HCT116 (cell line): ENCODE measurements at regions not wholly inside any gene's neighbourhood (a gene's known extent, or its start where the extent isn't known, plus 50 kb on each side); places are given as distances from the start of the nearest gene placed in this dataset.

Source experiments
- ATAC-seq: fragments of 200-7000 bp; cut with Tn5 transposase; 2 replicates; pipeline ENCODE4 v1.9.1; 2020; ENCODE audit warnings: mild to moderate bottlenecking, moderate library complexity
- BruUV-seq: library from RNA; stranded (reverse); fragments of 400-500 nt; replicated peaks from 2 replicates; lab custom pipeline; 2021; lab: Mats Ljungman, UMichigan
- CTCF ChIA-PET: fragments of 300-600 bp; sonication (Branson Sonifier 250); formaldehyde crosslinking; loops from one replicate; lab custom pipeline; 2021; ENCODE audit warnings: antibody characterized with exemption; lab: Charles Lee
- POLR2A ChIA-PET: fragments of 300-600, 350-600 bp; sonication (Branson Sonifier 250); formaldehyde crosslinking; loops from one replicate; lab custom pipeline; 2021; ENCODE audit warnings: antibody characterized with exemption; lab: Charles Lee
- RAD21 ChIA-PET, 2 experiments: fragments of 300-600 bp; sonication (Branson Sonifier 250); formaldehyde crosslinking; loops; one replicate each; lab custom pipeline; 2023; ENCODE audit warnings: low total read pairs in 2 of 2; ENCODE audit not compliant: uncharacterized antibody in 2 of 2, unreplicated experiment in 2 of 2, low non-redundant PET in 1 of 2; lab: Charles Lee
- DNase-seq: peaks from one replicate; pipeline ENCODE4 v3.0.0-alpha.2; 2010; ENCODE audit warnings: low read depth, low spot score
- H2AFZ ChIP-seq: fragments of 200-600 bp; shearing (Covaris generic), sonication (generic); 2 replicates; pipeline ENCODE4 v1.6.1; 2017; ENCODE audit warnings: low read depth, mixed run types, mixed read lengths, antibody characterized with exemption, low read length; ENCODE audit not compliant: poor library complexity, severe bottlenecking
- H3K27ac ChIP-seq: 2 replicates; pipeline ENCODE4 v1.5.1; 2012; ENCODE audit warnings: low read depth, low read length
- H3K27me3 ChIP-seq: fragments of 200-600 bp; sonication (generic); 2 replicates; pipeline ENCODE4 v1.6.1; 2016; ENCODE audit warnings: mixed run types, low read length, mixed read lengths; ENCODE audit not compliant: insufficient read depth
- H3K36me3 ChIP-seq, 2 experiments: fragments of 200-500 bp in 1 of 2; fragments of 200-600 bp in 1 of 2; sonication (Bioruptor generic) in 1 of 2; sonication (generic) in 1 of 2; 2 replicates each; pipeline versions ENCODE4 v1.5.1 to v1.6.1; 2014 to 2016; ENCODE audit warnings: low read length in 2 of 2, inconsistent platforms in 1 of 2, mixed read lengths in 1 of 2, mixed run types in 1 of 2; ENCODE audit not compliant: insufficient read depth in 2 of 2, control insufficient read depth in 1 of 2
- H3K4me1 ChIP-seq, 2 experiments: fragments of 200-600 bp in 1 of 2; sonication (generic) in 1 of 2; 2 replicates each; pipeline versions ENCODE4 v1.5.1 to v1.6.1; 2012 to 2017; ENCODE audit warnings: low read length in 2 of 2, inconsistent platforms in 1 of 2, mild to moderate bottlenecking in 1 of 2, mixed read lengths in 1 of 2, mixed run types in 1 of 2, moderate library complexity in 1 of 2; ENCODE audit not compliant: insufficient read depth in 2 of 2, control insufficient read depth in 1 of 2
- H3K4me2 ChIP-seq: fragments of 200-600 bp; sonication (generic); 2 replicates; pipeline ENCODE4 v1.6.1; 2017; ENCODE audit warnings: mixed run types, low read length, mixed read lengths
- H3K4me3 ChIP-seq, 2 experiments: fragments of 200-600 bp in 1 of 2; sonication (generic) in 1 of 2; replicated peaks in 1 of 2; 2 replicates each; pipeline ENCODE4 v1.5.1; 2011 to 2016; ENCODE audit warnings: low read length in 2 of 2, control low read depth in 1 of 2, low read depth in 1 of 2, mild to moderate bottlenecking in 1 of 2, mixed read lengths in 1 of 2, mixed run types in 1 of 2
- H3K79me2 ChIP-seq: fragments of 200-600 bp; sonication (generic); 2 replicates; pipeline ENCODE4 v1.6.1; 2017; ENCODE audit warnings: mild to moderate bottlenecking, mixed run types, low read length, moderate library complexity, mixed read lengths; ENCODE audit not compliant: insufficient read depth
- H3K9ac ChIP-seq: fragments of 200-600 bp; sonication (generic); 2 replicates; pipeline ENCODE4 v1.6.1; 2016; ENCODE audit warnings: low read length, mixed read lengths
- H3K9me2 ChIP-seq: fragments of 200-600 bp; sonication (generic), shearing (Covaris generic); 2 replicates; pipeline ENCODE4 v1.6.1; 2017; ENCODE audit warnings: mixed run types, mild to moderate bottlenecking, moderate library complexity; ENCODE audit not compliant: insufficient read depth
- H3K9me3 ChIP-seq, 2 experiments: fragments of 200-500 bp in 1 of 2; fragments of 200-600 bp in 1 of 2; sonication (Bioruptor generic) in 1 of 2; sonication (generic) in 1 of 2; 2 replicates each; pipeline ENCODE4 v1.6.1; 2014 to 2017; ENCODE audit warnings: low read length in 2 of 2, mixed read lengths in 2 of 2, inconsistent platforms in 1 of 2, low read depth in 1 of 2, mild to moderate bottlenecking in 1 of 2, mixed run types in 1 of 2, moderate library complexity in 1 of 2; ENCODE audit not compliant: control insufficient read depth in 1 of 2, insufficient read depth in 1 of 2
- H4K20me1 ChIP-seq: fragments of 200-600 bp; sonication (generic), shearing (Covaris generic); 2 replicates; pipeline ENCODE4 v1.6.1; 2017; ENCODE audit warnings: mixed run types, mild to moderate bottlenecking, moderate library complexity; ENCODE audit not compliant: insufficient read depth
- ATF3 ChIP-seq: IDR thresholded peaks from 2 replicates; pipeline ENCODE4 v1.6.1; 2012
- CBX3 ChIP-seq: IDR thresholded peaks from 2 replicates; pipeline ENCODE4 v1.6.1; 2012; ENCODE audit warnings: low read depth
- CEBPB ChIP-seq: IDR thresholded peaks from 2 replicates; pipeline ENCODE4 v1.6.1; 2012; ENCODE audit warnings: low read depth
- CTCF ChIP-seq, 3 experiments: fragments of 200-600 bp in 1 of 3; sonication (generic) in 1 of 3; IDR thresholded peaks in 2 of 3; conservative IDR thresholded peaks in 1 of 3; 2 replicates each; pipeline ENCODE4 v1.5.1; 2012 to 2017; ENCODE audit warnings: low read depth in 2 of 3, low read length in 2 of 3, antibody characterized with exemption in 1 of 3, borderline replicate concordance in 1 of 3, control low read depth in 1 of 3, mild to moderate bottlenecking in 1 of 3, mixed read lengths in 1 of 3, mixed run types in 1 of 3, moderate library complexity in 1 of 3; ENCODE audit not compliant: insufficient read depth in 1 of 3
- EGR1 ChIP-seq: IDR thresholded peaks from 2 replicates; pipeline ENCODE4 v1.6.1; 2012; ENCODE audit warnings: low read depth
- ELF1 ChIP-seq: IDR thresholded peaks from 2 replicates; pipeline ENCODE4 v1.6.1; 2012; ENCODE audit warnings: low read depth, borderline replicate concordance
- EZH2 ChIP-seq: fragments of 200-600 bp; sonication (generic); IDR thresholded peaks from 2 replicates; pipeline ENCODE4 v1.6.1; 2017; ENCODE audit warnings: antibody characterized with exemption, mixed run types
- FOSL1 ChIP-seq: IDR thresholded peaks from 2 replicates; pipeline ENCODE4 v1.6.1; 2012; ENCODE audit warnings: low read depth
- JUND ChIP-seq: IDR thresholded peaks from 2 replicates; pipeline ENCODE4 v1.6.1; 2012
- MAX ChIP-seq: IDR thresholded peaks from 2 replicates; pipeline ENCODE4 v1.6.1; 2012
- POLR2AphosphoS5 ChIP-seq: IDR thresholded peaks from 2 replicates; pipeline ENCODE4 v1.6.1; 2011; ENCODE audit warnings: mild to moderate bottlenecking, low read depth, low read length, moderate library complexity
- RAD21 ChIP-seq: IDR thresholded peaks from 2 replicates; pipeline ENCODE4 v1.6.1; 2012; ENCODE audit warnings: low read depth, mild to moderate bottlenecking
- REST ChIP-seq: IDR thresholded peaks from 2 replicates; pipeline ENCODE4 v1.6.1; 2012; ENCODE audit warnings: low read depth
- SP1 ChIP-seq: IDR thresholded peaks from 2 replicates; pipeline ENCODE4 v1.6.1; 2012; ENCODE audit warnings: low read depth
- SRF ChIP-seq: IDR thresholded peaks from 2 replicates; pipeline ENCODE4 v1.6.1; 2012; ENCODE audit warnings: low read depth
- TCF7L2 ChIP-seq: IDR thresholded peaks from 2 replicates; pipeline ENCODE4 v1.7.0; 2011; ENCODE audit warnings: borderline replicate concordance, inconsistent platforms; ENCODE audit not compliant: insufficient read depth, insufficient read length; ENCODE audit errors: extremely low read depth
- YY1 ChIP-seq: IDR thresholded peaks from 2 replicates; pipeline ENCODE4 v1.6.1; 2011; ENCODE audit warnings: low read length, low read depth, moderate library complexity, mild to moderate bottlenecking; ENCODE audit not compliant: insufficient replicate concordance; ENCODE audit errors: extremely low read depth
- ZBTB33 ChIP-seq: IDR thresholded peaks from 2 replicates; pipeline ENCODE4 v1.6.1; 2011; ENCODE audit warnings: mild to moderate bottlenecking, low read length, moderate library complexity; ENCODE audit not compliant: insufficient replicate concordance; ENCODE audit errors: extremely low read depth
- intact Hi-C: fragments of 100-400 bp; cut with micrococcal nuclease; formaldehyde crosslinking; loops from 2 replicates; pipeline ENCODE4 v1.10.0; 2022

- POLR2A ChIA-PET = no interaction called here
- no peak overlapping the region for H2AFZ ChIP-seq
- CTCF ChIA-PET = no interaction called here
- TF ChIP-seq RAD21 = no peak
- TF ChIP-seq SP1 = no peak
- no peak for TF ChIP-seq POLR2AphosphoS5
- TF ChIP-seq MAX = no peak
- TF ChIP-seq SRF = no peak
- no peak for TF ChIP-seq ATF3
- TF ChIP-seq CTCF (IDR thresholded peaks at IDR 0.05 in 2 of 3, conservative IDR thresholded peaks at IDR 0.05 in 1 of 3; ENCODE audit: borderline replicate concordance in 1 of 3, insufficient read depth in 1 of 3, low read depth in 2 of 3, low read length in 2 of 3) = no peak
- no peak for TF ChIP-seq REST
- TF ChIP-seq TCF7L2 = no peak
- TF ChIP-seq EGR1 = no peak
- TF ChIP-seq JUND = no peak
- no peak for TF ChIP-seq EZH2
- no peak for TF ChIP-seq CEBPB
- no peak for TF ChIP-seq ZBTB33
- TF ChIP-seq ELF1 = no peak
- no peak for TF ChIP-seq YY1
- no peak for TF ChIP-seq CBX3
- no peak for TF ChIP-seq FOSL1
- H3K4me2 ChIP-seq = no peak overlapping the region
- H3K9me2 ChIP-seq = no peaks in the 10 kb centered on the region
- no peak for DNase-seq
- no peaks in the 10 kb centered on the region for H3K36me3 ChIP-seq
- intact Hi-C loops = no loop called here
- H3K27me3 ChIP-seq = no peaks in the 10 kb centered on the region
- no TSS peak for BruUV-seq
- RAD21 ChIA-PET = no interaction called here
- H4K20me1 ChIP-seq = no peaks in the 10 kb centered on the region
- peaks cover 10 to 29% of the 10 kb centered on the region in 2 experiments; a peak in 2 of 4 replicates for H3K4me1 ChIP-seq
- no peak for ATAC-seq
- no peak overlapping the region for H3K27ac ChIP-seq
- no peaks in the 10 kb centered on the region for H3K9me3 ChIP-seq
- H3K4me3 ChIP-seq = no peak overlapping the region
- no peak overlapping the region for H3K9ac ChIP-seq
- H3K79me2 ChIP-seq = no peaks in the 10 kb centered on the region
Observed at GRCh38 chr6:144336900-144337299, 51.8 kb downstream of the UTRN start.
